Tibial nerve (tissue), 4 donors: ENCODE measurements at regions not wholly inside any gene's neighbourhood (a gene's known extent, or its start where the extent isn't known, plus 50 kb on each side); places are given as distances from the start of the nearest gene placed in this dataset.

Experiments used
- DNase-seq, 2 donors: peaks; one replicate each; pipeline ENCODE4 v3.0.0-alpha.2; 2019; ENCODE audit warnings: low spot score in 2 of 2
- H3K27ac ChIP-seq, 4 donors: fragments of 200-600 bp; sonication (generic) in 3 of 4; one replicate each; pipeline ENCODE4 v1.5.1; 2017 to 2019; ENCODE audit warnings: mild to moderate bottlenecking in 1 of 4
- H3K27me3 ChIP-seq, 2 donors: fragments of 200-600 bp; sonication (generic) in 1 of 2; one replicate each; pipeline versions ENCODE4 v1.5.1 to v1.6.0; 2017 to 2019
- H3K36me3 ChIP-seq, 3 donors: fragments of 200-600 bp; sonication (generic); one replicate each; pipeline ENCODE4 v1.5.1; 2018 to 2019
- H3K4me1 ChIP-seq, 4 donors: fragments of 200-600 bp; sonication (generic) in 3 of 4; one replicate each; pipeline ENCODE4 v1.5.1; 2017 to 2019
- H3K4me3 ChIP-seq, 4 donors: fragments of 200-600 bp; sonication (generic) in 3 of 4; one replicate each; pipeline ENCODE4 v1.5.1; 2017 to 2019; ENCODE audit warnings: mild to moderate bottlenecking in 1 of 4, moderate library complexity in 1 of 4
- H3K9me3 ChIP-seq, 4 donors: fragments of 200-600 bp; sonication (generic) in 3 of 4; one replicate each; pipeline ENCODE4 v1.5.1; 2017 to 2019
- EP300 ChIP-seq, 2 donors: sonication (generic); formaldehyde crosslinking; IDR thresholded peaks; one replicate each; pipeline ENCODE4 v1.6.1; 2017; ENCODE audit warnings: antibody characterized with exemption in 2 of 2, mild to moderate bottlenecking in 1 of 2
- POLR2A ChIP-seq, 2 donors: fragments of 450-650 bp; IDR thresholded peaks; one replicate each; pipeline ENCODE4 v1.6.1; 2017; ENCODE audit warnings: antibody characterized with exemption in 2 of 2, mild to moderate bottlenecking in 2 of 2, moderate library complexity in 2 of 2
- WGBS, 2 donors: methylation state at CpG; one replicate each; pipeline ENCODE4 v1.1.5; 2018; 5-methylcytosine and 5-hydroxymethylcytosine counted together
- TF ChIP-seq, protein P1 (sequence below), 5 experiments: fragments of 200-600 bp in 3 of 5; fragments of 450-650 bp in 2 of 5; sonication (generic) in 3 of 5; IDR thresholded peaks; one replicate each; pipeline ENCODE4 v1.5.1; 2016 to 2019; ENCODE audit warnings: antibody characterized with exemption in 5 of 5, mild to moderate bottlenecking in 3 of 5, moderate library complexity in 2 of 5

GRCh38 chr5:58060996-58061395, 398.9 kb downstream of the PLK2 start:
- no peaks in the 10 kb centered on the region for H3K27me3 ChIP-seq
- H3K36me3 ChIP-seq = no peaks in the 10 kb centered on the region
- H3K27ac ChIP-seq = no peak overlapping the region
- TF ChIP-seq POLR2A (IDR thresholded peaks at IDR 0.05) (no peak), EP300 (IDR thresholded peaks at IDR 0.05) (no peak)
- TF ChIP-seq, protein P1, sequence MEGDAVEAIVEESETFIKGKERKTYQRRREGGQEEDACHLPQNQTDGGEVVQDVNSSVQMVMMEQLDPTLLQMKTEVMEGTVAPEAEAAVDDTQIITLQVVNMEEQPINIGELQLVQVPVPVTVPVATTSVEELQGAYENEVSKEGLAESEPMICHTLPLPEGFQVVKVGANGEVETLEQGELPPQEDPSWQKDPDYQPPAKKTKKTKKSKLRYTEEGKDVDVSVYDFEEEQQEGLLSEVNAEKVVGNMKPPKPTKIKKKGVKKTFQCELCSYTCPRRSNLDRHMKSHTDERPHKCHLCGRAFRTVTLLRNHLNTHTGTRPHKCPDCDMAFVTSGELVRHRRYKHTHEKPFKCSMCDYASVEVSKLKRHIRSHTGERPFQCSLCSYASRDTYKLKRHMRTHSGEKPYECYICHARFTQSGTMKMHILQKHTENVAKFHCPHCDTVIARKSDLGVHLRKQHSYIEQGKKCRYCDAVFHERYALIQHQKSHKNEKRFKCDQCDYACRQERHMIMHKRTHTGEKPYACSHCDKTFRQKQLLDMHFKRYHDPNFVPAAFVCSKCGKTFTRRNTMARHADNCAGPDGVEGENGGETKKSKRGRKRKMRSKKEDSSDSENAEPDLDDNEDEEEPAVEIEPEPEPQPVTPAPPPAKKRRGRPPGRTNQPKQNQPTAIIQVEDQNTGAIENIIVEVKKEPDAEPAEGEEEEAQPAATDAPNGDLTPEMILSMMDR (IDR thresholded peaks at IDR 0.05) = no peak
- WGBS, 2 donors = 39% methylated on average over 3 of the region's 3 CpGs
- H3K4me1 ChIP-seq = peaks cover 0 to 16% (median 0%) of the 10 kb centered on the region in 4 donors
- DNase-seq = no peak
- H3K9me3 ChIP-seq = peaks cover 0 to 5% (median 0%) of the 10 kb centered on the region in 4 donors
- H3K4me3 ChIP-seq = no peak overlapping the region

DNA sequence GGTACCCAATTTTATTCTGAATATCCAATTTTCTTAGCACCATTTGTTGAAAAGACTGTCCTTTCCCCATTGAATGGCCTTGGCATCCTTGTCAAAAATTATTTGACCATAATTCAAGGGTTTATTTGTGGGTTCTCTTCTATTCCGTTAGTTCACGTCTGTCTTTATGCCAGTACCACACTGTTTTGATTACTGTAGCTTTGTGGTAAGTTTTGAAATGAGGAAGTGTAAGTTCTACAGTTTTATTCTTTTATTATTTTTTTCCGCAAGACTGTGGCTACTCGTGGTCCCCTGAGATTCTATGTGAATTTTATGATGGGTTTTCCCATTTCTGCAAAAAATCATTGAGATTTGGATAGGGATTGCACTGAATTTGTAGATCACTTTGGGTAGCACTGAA, 402.6 kb downstream of the PLK2 start:
- TF ChIP-seq EP300 (IDR thresholded peaks at IDR 0.05) (no peak), POLR2A (IDR thresholded peaks at IDR 0.05) (no peak)
- TF ChIP-seq, protein P1 (IDR thresholded peaks at IDR 0.05) = no peak
- H3K4me3 ChIP-seq = no peak overlapping the region
- H3K9me3 ChIP-seq = peaks cover 0 to 5% (median 0%) of the 10 kb centered on the region in 4 donors
- peak overlapping the region in 1 of 4 donors; percentile 45 for H3K27ac ChIP-seq
- WGBS, 2 donors = 70 to 87% methylated on average over 4 of the region's 4 CpGs
- no peak for DNase-seq
- H3K4me1 ChIP-seq = peaks cover 0 to 16% (median 0%) of the 10 kb centered on the region in 4 donors
- H3K27me3 ChIP-seq = no peaks in the 10 kb centered on the region
- H3K36me3 ChIP-seq = no peaks in the 10 kb centered on the region

GRCh38 chr5:58056546-58056945, 403.3 kb downstream of the PLK2 start:
- Histone ChIP-seq H3K9me3 (peaks cover 0 to 9% (median 0%) of the 10 kb centered on the region in 4 donors), H3K4me1 (peaks cover 0 to 16% (median 0%) of the 10 kb centered on the region in 4 donors), H3K4me3 (no peak overlapping the region), H3K27ac (peak overlapping the region in 1 of 4 donors; percentile 45), H3K27me3 (no peaks in the 10 kb centered on the region), H3K36me3 (no peaks in the 10 kb centered on the region)
- DNase-seq = no peak
- 12 to 15% methylated on average over 1 of the region's 1 CpG for WGBS, 2 donors
- TF ChIP-seq, protein P1 (IDR thresholded peaks at IDR 0.05) = no peak
- no peak for TF ChIP-seq EP300 (IDR thresholded peaks at IDR 0.05)
- TF ChIP-seq POLR2A (IDR thresholded peaks at IDR 0.05) = no peak

- H3K4me3 ChIP-seq = no peak overlapping the region
- H3K9me3 ChIP-seq = peaks cover 0 to 9% (median 0%) of the 10 kb centered on the region in 4 donors
- TF ChIP-seq, protein P1 (IDR thresholded peaks at IDR 0.05) = no peak
- TF ChIP-seq POLR2A (IDR thresholded peaks at IDR 0.05) (no peak), EP300 (IDR thresholded peaks at IDR 0.05) (no peak)
- 100% methylated on average over 1 of the region's 1 CpG for WGBS, 2 donors
- DNase-seq = no peak
- no peaks in the 10 kb centered on the region for H3K27me3 ChIP-seq
- H3K36me3 ChIP-seq = no peaks in the 10 kb centered on the region
- H3K27ac ChIP-seq = no peak overlapping the region
- H3K4me1 ChIP-seq = peaks cover 0 to 12% (median 0%) of the 10 kb centered on the region in 4 donors
Measured at GRCh38 chr5:58054018-58054417, 405.9 kb downstream of the PLK2 start.

GRCh38 chr5:58048954-58049353, 410.9 kb downstream of the PLK2 start:
- H3K36me3 ChIP-seq = no peaks in the 10 kb centered on the region
- DNase-seq = no peak
- H3K9me3 ChIP-seq = peaks cover 0 to 4% (median 0%) of the 10 kb centered on the region in 4 donors
- no peak overlapping the region for H3K27ac ChIP-seq
- no peaks in the 10 kb centered on the region for H3K27me3 ChIP-seq
- TF ChIP-seq, protein P1 (IDR thresholded peaks at IDR 0.05) = no peak
- TF ChIP-seq EP300 (IDR thresholded peaks at IDR 0.05) = no peak
- TF ChIP-seq POLR2A (IDR thresholded peaks at IDR 0.05) = no peak
- 64 to 65% methylated on average over 3 of the region's 3 CpGs for WGBS, 2 donors
- no peak overlapping the region for H3K4me3 ChIP-seq
- no peaks in the 10 kb centered on the region for H3K4me1 ChIP-seq
